SK-N-SH (cell line): ENCODE measurements at regions not wholly inside any gene's neighbourhood (a gene's known extent, or its start where the extent isn't known, plus 50 kb on each side); places are given as distances from the start of the nearest gene placed in this dataset.

Source experiments
- CTCF ChIA-PET: fragments of 300-600, 350-600 bp; formaldehyde crosslinking; extraction: SDS; loops from one replicate; lab custom pipeline; 2021; lab: Yijun Ruan, JAX
- POLR2A ChIA-PET: fragments of 350-600 bp; sonication (Branson Sonifier 250); formaldehyde crosslinking; extraction: SDS; loops from one replicate; lab custom pipeline; 2020; ENCODE audit warnings: antibody characterized with exemption, inconsistent platforms; lab: Yijun Ruan, JAX
- DNase-seq: peaks from one replicate; pipeline ENCODE4 v3.0.0; 2012
- H2AFZ ChIP-seq: fragments of 200-600 bp; sonication (generic); 2 replicates; pipeline ENCODE4 v1.8.1; 2016; ENCODE audit warnings: antibody characterized with exemption, mild to moderate bottlenecking, low read depth
- H3F3A ChIP-seq: fragments of 200-600 bp; sonication (generic); replicated peaks from 2 replicates; pipeline ENCODE3; 2016; ENCODE audit warnings: antibody characterized with exemption, mild to moderate bottlenecking; ENCODE audit not compliant: insufficient read depth
- H3K27ac ChIP-seq, 2 experiments: fragments of 200-500 bp in 1 of 2; fragments of 200-600 bp in 1 of 2; sonication (Bioruptor generic) in 1 of 2; sonication (generic), shearing (Covaris generic) in 1 of 2; 2 replicates each; pipeline versions ENCODE4 v1.5.1 to v1.6.1; 2014 to 2016; ENCODE audit warnings: low read depth in 2 of 2, inconsistent platforms in 1 of 2, low read length in 1 of 2, mild to moderate bottlenecking in 1 of 2, mixed read lengths in 1 of 2
- H3K27me3 ChIP-seq: fragments of 200-600 bp; sonication (generic), shearing (Covaris generic); 2 replicates; pipeline ENCODE4 v1.6.1; 2016; ENCODE audit warnings: mixed run types; ENCODE audit not compliant: insufficient read depth
- H3K36me3 ChIP-seq, 2 experiments: fragments of 200-500 bp in 1 of 2; fragments of 200-600 bp in 1 of 2; sonication (Bioruptor generic) in 1 of 2; sonication (generic) in 1 of 2; replicated peaks in 1 of 2; 2 replicates each; pipeline versions ENCODE3 to v1.5.1; 2014 to 2016; ENCODE audit warnings: low read length in 1 of 2, mild to moderate bottlenecking in 1 of 2; ENCODE audit not compliant: insufficient read depth in 2 of 2, control insufficient read depth in 1 of 2
- H3K4me1 ChIP-seq, 2 experiments: fragments of 200-500 bp in 1 of 2; fragments of 200-600 bp in 1 of 2; sonication (Bioruptor generic) in 1 of 2; sonication (generic), shearing (Covaris generic) in 1 of 2; 2 replicates each; pipeline versions ENCODE4 v1.5.1 to v1.6.1; 2014 to 2016; ENCODE audit warnings: low read depth in 1 of 2, low read length in 1 of 2, mixed run types in 1 of 2; ENCODE audit not compliant: insufficient read depth in 2 of 2, control insufficient read depth in 1 of 2
- H3K4me2 ChIP-seq: fragments of 200-600 bp; sonication (generic), shearing (Covaris generic); 2 replicates; pipeline ENCODE4 v1.6.1; 2017; ENCODE audit warnings: mixed run types
- H3K4me3 ChIP-seq, 2 experiments: fragments of 200-500 bp in 1 of 2; fragments of 200-600 bp in 1 of 2; sonication (Bioruptor generic) in 1 of 2; sonication (generic), shearing (Covaris generic) in 1 of 2; 2 replicates each; pipeline versions ENCODE4 v1.5.1 to v1.8.1; 2014 to 2016; ENCODE audit warnings: low read depth in 2 of 2, inconsistent platforms in 1 of 2, low read length in 1 of 2, mild to moderate bottlenecking in 1 of 2, mixed read lengths in 1 of 2, moderate library complexity in 1 of 2
- H3K79me2 ChIP-seq: fragments of 200-600 bp; sonication (generic); 2 replicates; pipeline ENCODE4 v1.8.1; 2017; ENCODE audit warnings: mild to moderate bottlenecking; ENCODE audit not compliant: insufficient read depth
- H3K9ac ChIP-seq: fragments of 200-600 bp; sonication (generic); 2 replicates; pipeline ENCODE4 v1.6.1; 2017; ENCODE audit warnings: mixed run types
- H3K9me2 ChIP-seq: fragments of 200-600 bp; sonication (generic); 2 replicates; pipeline ENCODE4 v1.6.1; 2017; ENCODE audit warnings: mixed run types
- H3K9me3 ChIP-seq: fragments of 200-600 bp; sonication (generic); 2 replicates; pipeline ENCODE4 v1.6.1; 2017; ENCODE audit warnings: mixed run types, mild to moderate bottlenecking, moderate library complexity
- H4K20me1 ChIP-seq: fragments of 200-600 bp; sonication (generic); 2 replicates; pipeline ENCODE4 v1.6.1; 2017; ENCODE audit warnings: mild to moderate bottlenecking, mixed run types; ENCODE audit not compliant: insufficient read depth
- CHD2 ChIP-seq: fragments of 150-350 bp; IDR thresholded peaks from 2 replicates; pipeline ENCODE4 v1.6.1; 2018; ENCODE audit warnings: low read length; ENCODE audit not compliant: partially characterized antibody
- ELF1 ChIP-seq: IDR thresholded peaks from 2 replicates; pipeline ENCODE4 v1.4.0; 2012
- EP300 ChIP-seq, 2 experiments: IDR thresholded peaks; 2 replicates each; pipeline versions ENCODE4 v1.4.0 to v1.6.1; 2012; ENCODE audit warnings: borderline replicate concordance in 1 of 2, low read depth in 1 of 2, low read length in 1 of 2
- EZH2phosphoT487 ChIP-seq: fragments of 200-600 bp; sonication (generic); IDR thresholded peaks from 2 replicates; pipeline ENCODE4 v1.6.1; 2017; ENCODE audit warnings: low read depth, mixed run types, mild to moderate bottlenecking, antibody characterized with exemption, moderate library complexity, borderline replicate concordance
- FOXM1 ChIP-seq: IDR thresholded peaks from 2 replicates; pipeline ENCODE4 v1.4.0; 2012; ENCODE audit warnings: low read depth, mild to moderate bottlenecking
- GABPA ChIP-seq: IDR thresholded peaks from 2 replicates; pipeline ENCODE4 v1.4.0; 2012; ENCODE audit warnings: low read depth, mild to moderate bottlenecking
- GATA2 ChIP-seq: sonication (generic); formaldehyde crosslinking; IDR thresholded peaks from 2 replicates; pipeline ENCODE4 v1.5.0; 2020; ENCODE audit warnings: mild to moderate bottlenecking, missing genetic modification reagents
- JUND ChIP-seq: IDR thresholded peaks from 2 replicates; pipeline ENCODE4 v1.4.0; 2012
- POLR2AphosphoS5 ChIP-seq: IDR thresholded peaks from 2 replicates; pipeline ENCODE4 v1.6.1; 2012; ENCODE audit warnings: low read depth, low read length
- RFX5 ChIP-seq: IDR thresholded peaks from 2 replicates; pipeline ENCODE4 v1.6.1; 2012; ENCODE audit warnings: mild to moderate bottlenecking, improper control_type of control experiment, low read length
- SIN3A ChIP-seq: IDR thresholded peaks from 2 replicates; pipeline ENCODE4 v1.6.1; 2012; ENCODE audit warnings: low read depth, mild to moderate bottlenecking, low read length, moderate library complexity, borderline replicate concordance
- SMC3 ChIP-seq: IDR thresholded peaks from 2 replicates; pipeline ENCODE4 v1.6.1; 2012; ENCODE audit warnings: low read depth, low read length, improper control_type of control experiment
- TCF12 ChIP-seq: IDR thresholded peaks from 2 replicates; pipeline ENCODE4 v1.4.0; 2012
- TEAD4 ChIP-seq: IDR thresholded peaks from 2 replicates; pipeline ENCODE4 v1.4.0; 2012; ENCODE audit warnings: mild to moderate bottlenecking, borderline replicate concordance; ENCODE audit not compliant: insufficient read depth
- YY1 ChIP-seq: IDR thresholded peaks from 2 replicates; pipeline ENCODE4 v1.4.0; 2012; ENCODE audit warnings: low read depth, mild to moderate bottlenecking
- WGBS: methylation state at CpG from one replicate; pipeline ENCODE4 v1.1.6; 2017; ENCODE audit warnings: low lambda C conversion rate; 5-methylcytosine and 5-hydroxymethylcytosine counted together
- TF ChIP-seq, protein P1 (sequence below): fragments of 150-350 bp; IDR thresholded peaks from 2 replicates; pipeline ENCODE4 v1.6.1; 2016; ENCODE audit warnings: mild to moderate bottlenecking, low read depth, low read length
- TF ChIP-seq, protein P2 (sequence below): fragments of 200-600 bp; sonication (generic); IDR thresholded peaks from 2 replicates; pipeline ENCODE4 v1.6.1; 2017; ENCODE audit warnings: antibody characterized with exemption, mild to moderate bottlenecking, moderate library complexity
- TF ChIP-seq, protein P3 (sequence below): IDR thresholded peaks from 2 replicates; pipeline ENCODE4 v1.4.0; 2012; ENCODE audit warnings: low read depth
- TF ChIP-seq, protein P4 (sequence below): IDR thresholded peaks from 2 replicates; pipeline ENCODE4 v1.6.1; 2012; ENCODE audit warnings: mild to moderate bottlenecking, low read depth, low read length, moderate library complexity

DNA sequence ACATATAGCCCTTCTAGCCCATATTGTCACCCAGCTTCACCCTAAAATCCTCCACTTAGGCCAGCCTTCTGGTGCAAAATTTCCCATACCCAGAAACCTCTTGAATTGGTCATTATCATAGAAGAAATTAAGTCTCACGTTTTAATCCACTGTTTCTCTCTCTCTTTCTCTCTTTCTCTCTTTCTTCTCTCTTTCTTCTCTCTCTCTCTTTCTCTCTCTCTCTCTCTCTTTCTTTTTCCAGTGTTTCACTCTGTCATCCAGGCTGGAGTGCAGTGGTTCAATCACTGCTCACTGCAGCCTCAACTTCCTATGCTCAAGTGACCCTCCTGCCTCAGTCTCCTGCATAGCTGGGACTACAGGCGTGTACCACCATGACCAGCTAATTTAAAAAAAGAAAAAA lies 363.4 kb downstream of the TMEM167A start:
- Histone ChIP-seq H3K4me2 (no peak overlapping the region), H3K9me2 (no peaks in the 10 kb centered on the region), H3K4me3 (no peak overlapping the region), H3K9ac (no peak overlapping the region), H3K27me3 (no peaks in the 10 kb centered on the region), H4K20me1 (no peaks in the 10 kb centered on the region), H3K79me2 (no peaks in the 10 kb centered on the region), H3K4me1 (no peaks in the 10 kb centered on the region), H3K27ac (no peak overlapping the region), H3K9me3 (no peaks in the 10 kb centered on the region), H3K36me3 (no peaks in the 10 kb centered on the region), H2AFZ (no peak overlapping the region), H3F3A (no peaks in the 10 kb centered on the region)
- no peak for DNase-seq
- 55% methylated on average over 2 of the region's 2 CpGs for WGBS
- CTCF ChIA-PET = interaction anchor here (0.6 kb wide), 1 partner anchor 851 kb away, joined by 4 read pairs; no protein-coding TSS in a partner anchor
- POLR2A ChIA-PET = no interaction called here
- TF ChIP-seq CHD2 (no peak), EP300 (IDR thresholded peaks at IDR 0.05; ENCODE audit: borderline replicate concordance in 1 of 2, low read depth in 1 of 2, low read length in 1 of 2) (no peak), SMC3 (no peak), YY1 (no peak), JUND (no peak), TCF12 (no peak), RFX5 (no peak), ELF1 (no peak), SIN3A (no peak), GATA2 (no peak), FOXM1 (no peak)
- TF ChIP-seq, protein P1, sequence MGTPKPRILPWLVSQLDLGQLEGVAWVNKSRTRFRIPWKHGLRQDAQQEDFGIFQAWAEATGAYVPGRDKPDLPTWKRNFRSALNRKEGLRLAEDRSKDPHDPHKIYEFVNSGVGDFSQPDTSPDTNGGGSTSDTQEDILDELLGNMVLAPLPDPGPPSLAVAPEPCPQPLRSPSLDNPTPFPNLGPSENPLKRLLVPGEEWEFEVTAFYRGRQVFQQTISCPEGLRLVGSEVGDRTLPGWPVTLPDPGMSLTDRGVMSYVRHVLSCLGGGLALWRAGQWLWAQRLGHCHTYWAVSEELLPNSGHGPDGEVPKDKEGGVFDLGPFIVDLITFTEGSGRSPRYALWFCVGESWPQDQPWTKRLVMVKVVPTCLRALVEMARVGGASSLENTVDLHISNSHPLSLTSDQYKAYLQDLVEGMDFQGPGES = no peak
- TF ChIP-seq, protein P2, sequence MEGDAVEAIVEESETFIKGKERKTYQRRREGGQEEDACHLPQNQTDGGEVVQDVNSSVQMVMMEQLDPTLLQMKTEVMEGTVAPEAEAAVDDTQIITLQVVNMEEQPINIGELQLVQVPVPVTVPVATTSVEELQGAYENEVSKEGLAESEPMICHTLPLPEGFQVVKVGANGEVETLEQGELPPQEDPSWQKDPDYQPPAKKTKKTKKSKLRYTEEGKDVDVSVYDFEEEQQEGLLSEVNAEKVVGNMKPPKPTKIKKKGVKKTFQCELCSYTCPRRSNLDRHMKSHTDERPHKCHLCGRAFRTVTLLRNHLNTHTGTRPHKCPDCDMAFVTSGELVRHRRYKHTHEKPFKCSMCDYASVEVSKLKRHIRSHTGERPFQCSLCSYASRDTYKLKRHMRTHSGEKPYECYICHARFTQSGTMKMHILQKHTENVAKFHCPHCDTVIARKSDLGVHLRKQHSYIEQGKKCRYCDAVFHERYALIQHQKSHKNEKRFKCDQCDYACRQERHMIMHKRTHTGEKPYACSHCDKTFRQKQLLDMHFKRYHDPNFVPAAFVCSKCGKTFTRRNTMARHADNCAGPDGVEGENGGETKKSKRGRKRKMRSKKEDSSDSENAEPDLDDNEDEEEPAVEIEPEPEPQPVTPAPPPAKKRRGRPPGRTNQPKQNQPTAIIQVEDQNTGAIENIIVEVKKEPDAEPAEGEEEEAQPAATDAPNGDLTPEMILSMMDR = no peak
- TF ChIP-seq, protein P3, sequence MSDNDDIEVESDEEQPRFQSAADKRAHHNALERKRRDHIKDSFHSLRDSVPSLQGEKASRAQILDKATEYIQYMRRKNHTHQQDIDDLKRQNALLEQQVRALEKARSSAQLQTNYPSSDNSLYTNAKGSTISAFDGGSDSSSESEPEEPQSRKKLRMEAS = no peak

DNA sequence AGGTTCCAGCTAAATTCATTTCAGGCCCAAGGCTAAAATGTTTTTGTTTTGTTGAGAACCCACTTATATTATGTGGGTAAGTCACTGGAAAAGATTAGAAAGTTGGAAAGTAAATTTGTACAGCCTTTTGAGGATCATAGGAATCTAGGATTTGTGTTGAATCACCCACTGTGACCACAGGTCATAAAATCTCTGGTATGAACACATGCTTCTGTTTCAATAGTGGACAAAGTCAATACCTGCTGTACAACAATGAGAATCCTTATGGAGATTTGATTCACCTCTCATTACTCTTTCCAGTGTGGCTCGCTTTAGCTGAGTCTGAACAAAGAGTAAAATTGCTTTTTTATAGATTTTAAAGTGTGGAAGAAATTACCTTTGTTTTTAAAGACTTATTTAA lies 369.5 kb downstream of the TMEM167A start:
- no peaks in the 10 kb centered on the region for H3K27me3 ChIP-seq
- CTCF ChIA-PET = no interaction called here
- no peaks in the 10 kb centered on the region for H3K9me3 ChIP-seq
- no peak overlapping the region for H3K4me2 ChIP-seq
- no peaks in the 10 kb centered on the region for H4K20me1 ChIP-seq
- H2AFZ ChIP-seq = no peak overlapping the region
- H3K79me2 ChIP-seq = no peaks in the 10 kb centered on the region
- no peak for DNase-seq
- POLR2A ChIA-PET = no interaction called here
- no peak overlapping the region for H3K4me3 ChIP-seq
- no peak overlapping the region for H3K27ac ChIP-seq
- no peaks in the 10 kb centered on the region for H3K36me3 ChIP-seq
- H3F3A ChIP-seq = no peaks in the 10 kb centered on the region
- no peaks in the 10 kb centered on the region for H3K9me2 ChIP-seq
- H3K9ac ChIP-seq = no peak overlapping the region
- 10% methylated on average over 1 of the region's 1 CpG for WGBS
- H3K4me1 ChIP-seq = no peaks in the 10 kb centered on the region
- TF ChIP-seq, protein P2 = no peak
- TF ChIP-seq CHD2 (no peak), SMC3 (no peak), GABPA (no peak), JUND (no peak), RFX5 (no peak), SIN3A (no peak), TCF12 (no peak), ELF1 (no peak), POLR2AphosphoS5 (no peak), EP300 (IDR thresholded peaks at IDR 0.05; ENCODE audit: borderline replicate concordance in 1 of 2, low read depth in 1 of 2, low read length in 1 of 2) (no peak), TEAD4 (no peak), EZH2phosphoT487 (no peak), FOXM1 (no peak)
- TF ChIP-seq, protein P4, sequence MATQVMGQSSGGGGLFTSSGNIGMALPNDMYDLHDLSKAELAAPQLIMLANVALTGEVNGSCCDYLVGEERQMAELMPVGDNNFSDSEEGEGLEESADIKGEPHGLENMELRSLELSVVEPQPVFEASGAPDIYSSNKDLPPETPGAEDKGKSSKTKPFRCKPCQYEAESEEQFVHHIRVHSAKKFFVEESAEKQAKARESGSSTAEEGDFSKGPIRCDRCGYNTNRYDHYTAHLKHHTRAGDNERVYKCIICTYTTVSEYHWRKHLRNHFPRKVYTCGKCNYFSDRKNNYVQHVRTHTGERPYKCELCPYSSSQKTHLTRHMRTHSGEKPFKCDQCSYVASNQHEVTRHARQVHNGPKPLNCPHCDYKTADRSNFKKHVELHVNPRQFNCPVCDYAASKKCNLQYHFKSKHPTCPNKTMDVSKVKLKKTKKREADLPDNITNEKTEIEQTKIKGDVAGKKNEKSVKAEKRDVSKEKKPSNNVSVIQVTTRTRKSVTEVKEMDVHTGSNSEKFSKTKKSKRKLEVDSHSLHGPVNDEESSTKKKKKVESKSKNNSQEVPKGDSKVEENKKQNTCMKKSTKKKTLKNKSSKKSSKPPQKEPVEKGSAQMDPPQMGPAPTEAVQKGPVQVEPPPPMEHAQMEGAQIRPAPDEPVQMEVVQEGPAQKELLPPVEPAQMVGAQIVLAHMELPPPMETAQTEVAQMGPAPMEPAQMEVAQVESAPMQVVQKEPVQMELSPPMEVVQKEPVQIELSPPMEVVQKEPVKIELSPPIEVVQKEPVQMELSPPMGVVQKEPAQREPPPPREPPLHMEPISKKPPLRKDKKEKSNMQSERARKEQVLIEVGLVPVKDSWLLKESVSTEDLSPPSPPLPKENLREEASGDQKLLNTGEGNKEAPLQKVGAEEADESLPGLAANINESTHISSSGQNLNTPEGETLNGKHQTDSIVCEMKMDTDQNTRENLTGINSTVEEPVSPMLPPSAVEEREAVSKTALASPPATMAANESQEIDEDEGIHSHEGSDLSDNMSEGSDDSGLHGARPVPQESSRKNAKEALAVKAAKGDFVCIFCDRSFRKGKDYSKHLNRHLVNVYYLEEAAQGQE = no peak
